ENCODE measurements at regions not wholly inside any gene's neighbourhood (a gene's known extent, or its start where the extent isn't known, plus 50 kb on each side); places are given as distances from the start of the nearest gene placed in this dataset.
"Not testable (repeated sequence)": the region's sequence is repeated elsewhere in the genome, so short reads cannot be mapped to it uniquely, and the experiment has no call there.

GRCh38 chr2:64795024-64795592 is 141.4 kb upstream of the SERTAD2 start:
- no peak for DNase-seq

- no peak for DNase-seq
Observed at GRCh38 chr2:64796926-64797325, 143.2 kb upstream of the SERTAD2 start.

GRCh38 chr2:64797881-64798575 is 144.3 kb upstream of the SERTAD2 start:
- no peak for DNase-seq

GRCh38 chr2:64799592-64800252 is 146.0 kb upstream of the SERTAD2 start:
- no peak for DNase-seq

GRCh38 chr2:64803776-64804175 is 150.1 kb upstream of the SERTAD2 start:
- no peak for DNase-seq

- DNase-seq: peak; percentile 40
Observed at GRCh38 chr2:64804651-64805050, 150.9 kb upstream of the SERTAD2 start.

GRCh38 chr2:64807417-64807816 is 153.7 kb upstream of the SERTAD2 start:
- peak; percentile 93 for DNase-seq

GRCh38 chr2:64808092-64808491 is 154.4 kb upstream of the SERTAD2 start:
- no peak for DNase-seq

GRCh38 chr2:64808754-64809153 is 155.0 kb upstream of the SERTAD2 start:
- DNase-seq: no peak

- DNase-seq: no peak
Observed at GRCh38 chr2:64809216-64809615, 155.5 kb upstream of the SERTAD2 start.

- no peak for DNase-seq
Observed at GRCh38 chr2:64812285-64812684, 158.6 kb upstream of the SERTAD2 start.

- DNase-seq: no peak
Observed at GRCh38 chr2:64814007-64814406, 160.3 kb upstream of the SERTAD2 start.

- not testable (repeated sequence) for DNase-seq
Observed at GRCh38 chr2:64816526-64816925, 162.8 kb upstream of the SERTAD2 start.

GRCh38 chr2:64817453-64817852 is 163.7 kb upstream of the SERTAD2 start:
- DNase-seq: no peak

GRCh38 chr2:64818664-64819060 is 164.9 kb upstream of the SERTAD2 start:
- DNase-seq: no peak

- DNase-seq: peak; percentile 68
Observed at GRCh38 chr2:64819361-64819760, 165.6 kb upstream of the SERTAD2 start.

- peak; percentile 70 for DNase-seq
Observed at GRCh38 chr2:64819774-64820688, 166.3 kb upstream of the SERTAD2 start.

GRCh38 chr2:64820901-64821300 is 167.2 kb upstream of the SERTAD2 start:
- DNase-seq: no peak

GRCh38 chr2:64823794-64824193 is 165.4 kb upstream of the SLC1A4 start:
- DNase-seq: no peak

- peak; percentile 62 for DNase-seq
Observed at GRCh38 chr2:64825831-64826491, 163.2 kb upstream of the SLC1A4 start.

GRCh38 chr2:64826703-64827102 is 162.5 kb upstream of the SLC1A4 start:
- no peak for DNase-seq

- no peak for DNase-seq
Observed at GRCh38 chr2:64828261-64828660, 160.9 kb upstream of the SLC1A4 start.

- no peak for DNase-seq
Observed at GRCh38 chr2:64829525-64829924, 159.7 kb upstream of the SLC1A4 start.

All from suppressor macrophage treated with lipopolysaccharide for 4 hours (primary cell).